Stomach (tissue), 8 donors: ENCODE measurements at regions not wholly inside any gene's neighbourhood (a gene's known extent, or its start where the extent isn't known, plus 50 kb on each side); places are given as distances from the start of the nearest gene placed in this dataset.
"Not testable (repeated sequence)": the region's sequence is repeated elsewhere in the genome, so short reads cannot be mapped to it uniquely, and the experiment has no call there.

ENCODE experiments used
- DNase-seq, 2 donors: peaks; one replicate each; pipeline versions ENCODE4 v3.0.0 to v3.0.0-alpha.2; 2013 to 2019
- H3K27ac ChIP-seq, 5 donors: fragments of 200-600 bp in 4 of 5; sonication (generic) in 4 of 5; one replicate each; pipeline ENCODE4 v1.5.1; 2013 to 2019; ENCODE audit warnings: mild to moderate bottlenecking in 1 of 5, moderate library complexity in 1 of 5
- H3K27me3 ChIP-seq, 3 donors: fragments of 200-600 bp; sonication (generic); one replicate each; pipeline ENCODE4 v1.5.1; 2017 to 2019; ENCODE audit warnings: mixed run types in 1 of 3
- H3K36me3 ChIP-seq, 4 donors: fragments of 200-600 bp; sonication (generic); 1 replicate in 3 of 4; 2 replicates in 1 of 4; pipeline ENCODE4 v1.5.1; 2016 to 2019
- H3K4me1 ChIP-seq, 4 donors: fragments of 200-600 bp; sonication (generic); one replicate each; pipeline ENCODE4 v1.5.1; 2016 to 2019
- H3K4me3 ChIP-seq, 4 donors: fragments of 200-600 bp; sonication (generic) in 3 of 4; one replicate each; pipeline ENCODE4 v1.5.1; 2016 to 2019; ENCODE audit warnings: mild to moderate bottlenecking in 1 of 4
- H3K9me3 ChIP-seq, 4 donors: fragments of 200-600 bp; sonication (generic); one replicate each; pipeline ENCODE4 v1.5.1; 2016 to 2019
- CTCF ChIP-seq, 7 experiments: fragments of 450-650 bp in 4 of 7; fragments of 200-600 bp in 3 of 7; sonication (generic) in 3 of 7; IDR thresholded peaks; one replicate each; pipeline ENCODE4 v1.5.1; 2016 to 2019; ENCODE audit warnings: antibody characterized with exemption in 7 of 7, control low read depth in 2 of 7, mild to moderate bottlenecking in 1 of 7
- EP300 ChIP-seq: sonication (generic); formaldehyde crosslinking; IDR thresholded peaks from one replicate; pipeline ENCODE4 v1.6.1; 2017; ENCODE audit warnings: antibody characterized with exemption
- POLR2A ChIP-seq, 4 donors: fragments of 450-650 bp; IDR thresholded peaks; one replicate each; pipeline ENCODE4 v1.6.1; 2016; ENCODE audit warnings: antibody characterized with exemption in 4 of 4, control low read depth in 2 of 4, mild to moderate bottlenecking in 1 of 4, moderate library complexity in 1 of 4
- POLR2AphosphoS5 ChIP-seq, 3 donors: sonication (generic); formaldehyde crosslinking; IDR thresholded peaks; one replicate each; pipeline ENCODE4 v1.6.1; 2016; ENCODE audit warnings: antibody characterized with exemption in 3 of 3
- WGBS, 5 donors: extraction: QIAGEN DNeasy Blood & Tissue Kit in 3 of 5; methylation state at CpG; one replicate each; pipeline versions ENCODE4 v1.1.5 to v1.1.7; 2013 to 2018; 5-methylcytosine and 5-hydroxymethylcytosine counted together
- intact Hi-C: fragments of 100-400 bp; cut with DNase I; formaldehyde crosslinking; loops from one replicate; pipeline ENCODE4 v1.15.1; 2023; ENCODE audit warnings: low total_unique reads
- donor health status: healthy with polysubstance abuse.
- donor health status: Bipolar disorder and iron deficiency.
- donor health status: healthy.

GRCh38 chr6:125454351-125454750 is 152.6 kb upstream of the HDDC2 start:
- no peaks in the 10 kb centered on the region for H3K27me3 ChIP-seq
- peaks cover 6 to 34% (median 26%) of the 10 kb centered on the region in 4 donors for H3K9me3 ChIP-seq
- H3K36me3 ChIP-seq: no peaks in the 10 kb centered on the region
- intact Hi-C loops: no loop called here
- no peak for TF ChIP-seq POLR2AphosphoS5 (IDR thresholded peaks at IDR 0.05)
- TF ChIP-seq CTCF (IDR thresholded peaks at IDR 0.05): no peak
- TF ChIP-seq EP300: no peak
- TF ChIP-seq POLR2A (IDR thresholded peaks at IDR 0.05): no peak
- H3K4me3 ChIP-seq: no peak overlapping the region
- no peaks in the 10 kb centered on the region for H3K4me1 ChIP-seq
- WGBS, 5 donors: 91 to 100% (median 94%) methylated on average over 1 of the region's 1 CpG
- no peak overlapping the region for H3K27ac ChIP-seq
- DNase-seq: no peak

- H3K27ac ChIP-seq, H3K27me3 ChIP-seq, H3K4me3 ChIP-seq, intact Hi-C loops, DNase-seq, H3K4me1 ChIP-seq, H3K36me3 ChIP-seq: not testable (repeated sequence)
- WGBS, 5 donors: 89 to 95% (median 92%) methylated on average over 1 of the region's 1 CpG
- peaks cover 5 to 25% (median 14%) of the 10 kb centered on the region in 4 donors for H3K9me3 ChIP-seq
Observed at GRCh38 chr6:125458493-125458892, 156.7 kb upstream of the HDDC2 start.

GRCh38 chr6:125465332-125465731 is 163.6 kb upstream of the HDDC2 start:
- WGBS, 5 donors: 67 to 95% (median 89%) methylated on average over 1 of the region's 1 CpG
- not testable (repeated sequence) for DNase-seq

GRCh38 chr6:125469915-125470314 is 168.1 kb upstream of the HDDC2 start:
- WGBS, 5 donors: 53 to 73% (median 71%) methylated on average over 3 of the region's 3 CpGs
- H3K27me3 ChIP-seq: no peaks in the 10 kb centered on the region
- TF ChIP-seq EP300: no peak
- no peak for TF ChIP-seq POLR2A (IDR thresholded peaks at IDR 0.05)
- TF ChIP-seq CTCF (IDR thresholded peaks at IDR 0.05): no peak
- no peak for TF ChIP-seq POLR2AphosphoS5 (IDR thresholded peaks at IDR 0.05)

More at GRCh38 chr6:125465332-125465731, 163.6 kb upstream of the HDDC2 start:
- H3K36me3 ChIP-seq, H3K4me1 ChIP-seq, H3K27me3 ChIP-seq, intact Hi-C loops, H3K4me3 ChIP-seq, H3K27ac ChIP-seq, H3K9me3 ChIP-seq: not testable (repeated sequence)

GRCh38 chr6:125471667-125472066 is 169.9 kb upstream of the HDDC2 start:
- H3K36me3 ChIP-seq: no peaks in the 10 kb centered on the region
- WGBS, 5 donors: 65 to 95% (median 90%) methylated on average over 1 of the region's 1 CpG
- H3K9me3 ChIP-seq: no peaks in the 10 kb centered on the region
- H3K27me3 ChIP-seq: no peaks in the 10 kb centered on the region
- no peaks in the 10 kb centered on the region for H3K4me1 ChIP-seq
- no peak overlapping the region for H3K4me3 ChIP-seq
- DNase-seq: no peak
- no peak for TF ChIP-seq POLR2AphosphoS5 (IDR thresholded peaks at IDR 0.05)
- no peak for TF ChIP-seq CTCF (IDR thresholded peaks at IDR 0.05)
- TF ChIP-seq POLR2A (IDR thresholded peaks at IDR 0.05): no peak
- TF ChIP-seq EP300: no peak
- no peak overlapping the region for H3K27ac ChIP-seq
- intact Hi-C loops: no loop called here

More at GRCh38 chr6:125469915-125470314, 168.1 kb upstream of the HDDC2 start:
- Histone ChIP-seq H3K36me3 (no peaks in the 10 kb centered on the region), H3K4me1 (no peaks in the 10 kb centered on the region), H3K27ac (no peak overlapping the region), H3K4me3 (no peak overlapping the region), H3K9me3 (no peaks in the 10 kb centered on the region)
- intact Hi-C loops: no loop called here
- no peak for DNase-seq
